Frontal cortex (tissue), 3 donors: ENCODE measurements at regions not wholly inside any gene's neighbourhood (a gene's known extent, or its start where the extent isn't known, plus 50 kb on each side); places are given as distances from the start of the nearest gene placed in this dataset.
A peak's percentile ranks its signal among the peaks of the same experiment; 100 is the strongest.

Source experiments
- DNase-seq, 2 donors: peaks; one replicate each; pipeline ENCODE4 v3.0.0; 2012; ENCODE audit warnings: low spot score in 2 of 2
- FAIRE-seq: peaks from 2 replicates; lab custom pipeline; 2012; peaks lifted over from hg19 to GRCh38; lab: Jason Lieb, UNC
- donor health status: control.
- donor health status: control.
- donor health status: control.

DNA sequence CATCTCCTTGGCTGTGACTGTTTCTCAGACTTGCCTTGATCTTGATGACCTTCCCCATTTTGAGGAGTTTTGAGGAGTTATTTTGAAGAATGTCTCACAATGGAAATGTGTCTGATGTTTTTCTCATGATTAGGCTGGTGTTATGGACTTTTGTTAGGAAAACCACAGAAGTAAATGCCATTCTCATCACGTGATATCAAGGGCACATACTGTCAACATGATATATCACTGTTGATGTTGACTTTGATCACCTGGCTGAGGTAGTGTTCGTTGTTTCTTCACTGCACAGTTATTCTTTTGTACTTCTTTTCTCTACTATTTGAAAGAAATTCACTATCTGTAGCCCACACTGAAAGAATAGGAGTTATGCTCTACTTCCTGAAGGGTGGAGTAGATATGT lies 194.7 kb upstream of the MPHOSPH6 start:
- DNase-seq (no peak), FAIRE-seq (no peak)

DNA sequence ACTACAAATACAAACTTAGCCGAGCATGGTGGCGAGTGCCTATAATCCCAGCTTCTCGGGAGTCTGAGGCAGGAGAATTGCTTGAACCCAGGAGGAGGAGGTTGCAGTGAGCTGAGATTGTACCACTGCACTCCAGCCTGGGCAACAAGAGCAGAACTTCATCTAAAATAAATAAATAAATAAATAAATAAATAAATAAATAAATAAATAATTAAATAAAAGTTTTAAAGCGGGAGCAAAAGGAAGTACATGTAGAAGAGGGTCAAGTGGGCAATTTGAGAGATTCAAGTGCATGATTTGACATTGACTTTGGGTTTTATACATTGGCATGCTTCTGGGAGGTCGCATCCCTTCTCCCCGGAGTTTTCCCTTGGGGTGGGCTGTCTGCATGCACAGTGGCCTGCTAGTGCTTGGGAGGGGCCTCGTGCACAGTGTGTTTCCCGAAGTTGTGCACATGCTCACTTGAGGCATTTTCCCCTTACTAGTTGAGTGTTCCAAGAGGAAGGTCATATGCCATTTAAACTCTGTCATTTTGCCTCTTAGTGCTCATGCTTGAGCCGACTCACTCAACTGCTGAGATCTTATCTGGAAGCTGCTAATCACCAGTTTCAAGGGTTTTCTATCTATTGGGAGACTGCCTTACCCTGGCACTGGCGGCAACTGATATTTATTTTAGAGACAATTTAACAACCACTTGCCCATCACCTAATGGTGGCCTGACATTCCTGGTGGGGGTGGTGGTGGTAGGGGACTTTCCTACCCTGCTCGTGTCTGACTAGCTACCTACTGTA lies 193.2 kb upstream of the MPHOSPH6 start:
- DNase-seq (no peak), FAIRE-seq (no peak)

DNA sequence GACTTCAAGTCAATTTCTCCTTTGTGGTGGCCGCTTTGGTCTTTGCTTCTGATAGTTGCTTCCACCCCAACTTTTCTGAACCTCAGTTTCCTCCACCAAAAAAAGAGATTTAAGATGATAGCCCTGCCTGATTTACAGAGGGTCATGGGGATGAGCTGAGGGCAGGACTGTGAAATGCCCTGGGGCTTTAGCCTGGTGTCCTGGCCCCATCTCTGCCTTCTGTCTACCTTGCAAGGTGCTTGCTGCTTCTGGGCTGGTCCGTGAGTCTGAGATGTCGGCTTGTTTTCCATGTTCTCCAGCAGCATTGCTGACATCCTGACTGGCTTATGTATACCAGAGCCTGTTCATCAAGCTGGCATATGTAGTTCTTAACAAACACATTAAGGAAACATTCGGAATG lies 191.9 kb upstream of the MPHOSPH6 start:
- no peak for FAIRE-seq

DNA sequence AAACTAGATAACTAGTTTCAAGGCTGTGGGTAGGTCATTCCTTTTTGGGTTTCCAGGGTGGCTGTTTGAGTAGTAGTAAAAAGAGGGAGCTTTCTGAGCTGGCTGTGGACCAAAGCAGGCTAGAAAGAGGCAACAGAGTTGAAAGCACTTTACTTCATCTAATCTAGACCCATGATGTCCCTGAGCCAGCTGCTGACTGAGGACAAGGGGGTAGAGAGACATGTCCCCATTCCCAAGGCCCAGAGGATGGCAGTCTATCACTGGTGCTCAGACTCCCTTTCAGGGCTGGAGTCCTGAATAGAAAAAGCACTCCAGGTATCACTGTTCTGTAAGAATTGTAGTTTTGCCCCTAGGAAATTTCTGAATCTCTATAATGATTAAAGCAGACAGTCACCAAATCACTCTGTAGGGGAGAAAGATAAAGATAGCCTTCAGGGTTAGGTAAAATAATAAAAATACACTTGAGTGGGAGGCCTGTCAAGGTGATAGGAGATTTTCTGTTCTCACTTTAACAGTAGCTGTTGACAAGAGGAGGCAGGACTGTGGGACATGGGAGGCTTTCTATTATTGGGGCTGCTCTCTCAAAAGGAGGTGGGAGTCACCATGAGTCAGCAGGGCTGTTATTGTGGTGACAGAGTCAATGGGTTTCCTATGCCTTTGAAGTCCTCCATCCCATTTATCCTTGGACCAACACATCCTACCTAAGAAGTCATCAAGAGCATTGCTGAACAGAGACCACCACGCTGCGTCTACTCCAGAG lies 190.2 kb upstream of the MPHOSPH6 start:
- FAIRE-seq (no peak), DNase-seq (no peak)

More for the DNA sequence above, 191.9 kb upstream of the MPHOSPH6 start:
- DNase-seq, result no peak

DNA sequence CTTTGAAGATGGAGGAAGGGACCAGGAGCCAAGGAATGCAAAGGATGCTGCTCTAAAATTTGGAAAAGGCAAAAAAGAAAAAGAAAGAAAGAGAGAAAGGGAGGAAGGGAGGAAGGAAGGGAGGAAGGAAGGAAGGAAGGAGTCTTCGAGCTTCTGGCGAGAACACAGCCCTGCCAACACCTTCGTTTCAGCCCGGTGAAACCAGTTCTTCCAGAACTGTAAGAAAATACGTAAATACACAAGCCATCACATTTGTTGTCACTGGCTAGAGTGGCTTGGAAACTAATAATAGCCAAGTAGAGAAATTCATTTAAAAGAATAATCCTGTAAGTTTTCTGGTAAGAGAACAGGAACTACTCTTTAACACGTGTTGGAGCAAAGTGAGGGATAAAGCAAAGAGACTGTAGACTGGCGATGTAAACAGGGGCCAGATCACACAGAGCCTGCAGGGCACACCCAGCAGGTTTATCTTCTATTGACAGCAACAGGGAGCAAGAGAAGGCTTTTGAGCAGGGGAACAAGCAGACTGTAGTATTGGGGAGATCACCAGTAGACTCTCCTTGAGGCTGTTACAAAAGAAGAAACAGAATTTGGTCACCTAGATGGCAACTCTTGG lies 188.7 kb upstream of the MPHOSPH6 start:
- no peak for DNase-seq
- FAIRE-seq, result no peak

DNA sequence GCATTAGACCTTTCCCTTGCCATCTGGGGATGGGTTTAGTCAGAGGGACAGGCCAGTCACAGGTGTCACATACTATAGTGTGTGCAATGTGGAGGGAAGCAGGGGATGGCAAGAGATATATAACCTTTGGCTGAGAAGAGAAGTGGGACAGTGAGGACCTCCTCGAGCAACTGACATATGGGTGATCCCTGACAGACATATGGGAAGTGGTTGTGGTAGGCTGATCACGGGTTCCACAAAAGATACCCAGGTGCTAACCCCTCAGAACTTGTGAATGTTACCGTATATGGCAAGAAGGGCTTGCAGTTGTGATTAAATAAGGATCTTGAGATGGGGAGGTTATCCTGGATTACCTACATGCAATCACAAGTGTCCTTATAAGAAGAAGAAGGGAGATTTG lies 188.1 kb upstream of the MPHOSPH6 start:
- no peak for FAIRE-seq
- no peak for DNase-seq

DNA sequence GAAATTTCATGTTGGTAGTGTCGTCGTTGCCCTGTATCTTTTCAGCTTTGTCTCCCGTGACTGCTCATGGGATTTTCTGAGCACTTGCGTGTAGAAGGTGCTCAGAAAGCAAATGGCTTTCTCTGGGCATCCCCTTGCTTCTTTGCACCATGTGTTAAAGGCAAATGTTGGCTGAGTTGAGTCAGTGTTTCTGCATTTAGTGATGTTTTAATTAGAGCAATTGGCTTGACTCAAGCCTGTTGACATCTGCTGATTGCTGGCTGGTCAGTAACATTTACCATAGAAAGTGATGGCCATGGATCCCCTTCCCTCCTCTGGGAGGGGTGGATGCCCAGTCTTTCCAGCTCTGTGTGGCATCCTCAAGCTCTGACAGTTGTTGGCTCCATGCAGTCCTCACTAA lies 187.2 kb upstream of the MPHOSPH6 start:
- no peak for DNase-seq
- no peak for FAIRE-seq

- FAIRE-seq, result no peak
- no peak for DNase-seq
Measured at GRCh38 chr16:82350560-82350959, 180.5 kb upstream of the MPHOSPH6 start.

- no peak for DNase-seq
Measured at GRCh38 chr16:82345318-82345717, 175.3 kb upstream of the MPHOSPH6 start.

GRCh38 chr16:82344157-82344556 lies 174.1 kb upstream of the MPHOSPH6 start:
- FAIRE-seq (no peak), DNase-seq (peak in 1 of 2 donors; percentile 8)

More at GRCh38 chr16:82345318-82345717, 175.3 kb upstream of the MPHOSPH6 start:
- FAIRE-seq, result no peak

- no peak for FAIRE-seq
Measured at GRCh38 chr16:82341146-82341669, 171.2 kb upstream of the MPHOSPH6 start.

DNA sequence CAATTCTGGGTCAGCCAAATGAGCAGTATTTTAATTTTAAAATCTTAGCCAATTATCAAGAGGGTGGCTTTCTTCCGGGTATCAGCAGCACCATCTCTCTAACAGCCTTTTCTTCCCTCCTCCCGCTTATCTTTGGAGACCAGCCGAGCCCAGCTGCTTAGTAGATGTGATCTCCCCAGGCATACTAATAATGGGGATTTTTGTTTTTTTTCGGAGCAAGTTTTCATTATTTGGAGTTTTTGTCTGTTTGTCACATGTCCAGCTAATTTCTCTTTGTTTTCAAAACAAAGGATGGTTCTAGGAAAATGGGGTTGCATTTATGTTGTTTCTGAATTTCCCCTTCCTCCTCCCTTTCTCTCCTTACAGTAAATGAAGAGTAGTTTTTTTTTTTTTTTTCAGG lies 170.5 kb upstream of the MPHOSPH6 start:
- FAIRE-seq, result peak; percentile 13
- DNase-seq, result no peak

More at GRCh38 chr16:82341146-82341669, 171.2 kb upstream of the MPHOSPH6 start:
- no peak for DNase-seq

DNA sequence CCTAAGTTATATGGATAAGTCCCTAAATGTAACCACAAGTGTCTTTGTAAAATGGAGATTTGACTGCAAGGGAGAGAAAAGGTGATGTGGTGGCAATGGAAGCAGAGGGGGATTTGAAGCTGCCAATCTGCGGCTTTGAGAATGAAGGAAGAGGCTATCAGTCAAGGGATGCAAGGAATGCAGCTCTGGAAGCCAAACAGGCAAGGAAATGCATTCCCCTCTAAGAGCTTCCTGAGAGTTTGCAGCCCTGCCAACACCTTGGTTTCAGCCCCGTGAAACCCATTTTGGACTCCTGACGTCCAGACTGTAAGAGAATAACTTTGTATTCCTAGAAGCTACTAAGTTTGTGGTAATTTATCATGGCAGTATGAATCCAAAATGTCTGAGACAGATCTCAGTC lies 167.3 kb upstream of the MPHOSPH6 start:
- DNase-seq (no peak), FAIRE-seq (no peak)

- no peak for FAIRE-seq
- no peak for DNase-seq
Measured at GRCh38 chr16:82331974-82332750, 162.1 kb upstream of the MPHOSPH6 start.

- FAIRE-seq (no peak), DNase-seq (no peak)
Measured at GRCh38 chr16:82331397-82331796, 161.4 kb upstream of the MPHOSPH6 start.

DNA sequence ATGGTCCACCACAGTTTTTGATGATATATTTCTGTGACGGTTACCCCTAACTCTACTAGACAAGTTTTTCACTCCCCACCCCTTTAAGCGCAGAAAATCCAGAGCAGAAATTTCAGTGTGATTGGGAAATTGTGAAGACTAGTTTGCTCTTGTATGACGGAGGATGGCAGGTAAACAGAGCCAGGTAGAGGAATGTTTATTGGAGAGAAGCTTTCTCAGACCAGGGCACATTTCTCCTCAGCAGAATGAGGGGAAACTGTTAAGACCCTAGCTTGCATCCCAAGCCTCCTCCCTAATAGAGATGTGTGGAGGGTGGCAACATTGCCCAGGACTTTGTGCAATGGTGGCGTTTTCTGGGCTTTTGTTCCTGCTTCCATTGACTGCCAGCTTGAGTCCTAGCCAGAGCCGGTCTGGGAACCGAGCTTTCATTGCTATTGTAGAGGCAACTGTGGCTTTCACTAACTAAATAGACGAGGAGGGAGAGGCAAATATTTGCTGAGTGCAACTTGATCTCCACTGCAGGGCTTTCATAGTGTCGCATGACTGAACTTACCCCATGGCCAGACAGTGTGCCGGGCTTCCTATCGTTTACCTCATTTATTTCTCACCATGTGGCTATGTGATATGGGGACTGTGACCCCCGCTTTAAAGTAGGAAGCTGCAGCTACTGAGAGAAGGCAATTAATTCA lies 159.6 kb upstream of the MPHOSPH6 start:
- DNase-seq (no peak), FAIRE-seq (no peak)

DNA sequence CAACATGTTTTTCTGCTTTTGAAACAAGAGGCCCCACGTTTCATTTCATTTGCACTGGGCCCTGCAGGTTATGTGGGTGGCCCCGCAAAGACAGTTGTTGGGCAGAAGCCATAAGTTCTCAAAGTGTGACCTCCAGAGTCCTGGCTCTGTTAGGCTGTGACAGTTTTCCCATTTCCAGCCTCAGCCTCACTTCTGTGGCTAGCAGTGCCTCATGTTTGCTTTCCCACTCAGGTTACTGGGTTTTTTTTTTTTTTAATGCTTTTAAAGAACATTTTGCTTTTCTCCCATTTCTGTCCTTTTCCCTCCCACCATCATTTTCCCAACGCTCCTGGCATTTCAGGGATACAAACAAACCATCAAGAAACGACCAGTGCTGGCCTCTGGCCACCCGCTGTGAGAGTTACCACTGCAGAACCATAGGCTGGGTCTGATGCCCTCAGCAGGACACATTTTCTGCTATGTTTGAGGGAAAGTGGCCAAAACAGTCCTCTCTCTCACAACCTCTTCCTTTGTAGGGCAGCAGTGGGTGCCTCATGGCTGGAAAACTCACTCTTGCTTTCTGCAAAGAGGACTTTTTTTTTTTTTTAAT lies 159.0 kb upstream of the MPHOSPH6 start:
- FAIRE-seq, result no peak
- no peak for DNase-seq

GRCh38 chr16:82323171-82323570 lies 153.1 kb upstream of the MPHOSPH6 start:
- FAIRE-seq, result no peak
- DNase-seq, result no peak

- DNase-seq, result no peak
- peak; percentile 54 for FAIRE-seq
Measured at GRCh38 chr16:82322177-82322576, 152.2 kb upstream of the MPHOSPH6 start.
